Hepatocyte (in vitro differentiated cells): ENCODE measurements at regions not wholly inside any gene's neighbourhood (a gene's known extent, or its start where the extent isn't known, plus 50 kb on each side); places are given as distances from the start of the nearest gene placed in this dataset.

ENCODE experiments used
- DNase-seq: peaks from one replicate; pipeline ENCODE4 v3.0.0-alpha.2; 2016; ENCODE audit warnings: low spot score
- H2AFZ ChIP-seq: fragments of 200-600 bp; sonication (generic); 2 replicates; pipeline ENCODE4 v1.6.0; 2016; ENCODE audit warnings: antibody characterized with exemption, mild to moderate bottlenecking
- H3K27ac ChIP-seq: fragments of 200-600 bp; sonication (generic); 2 replicates; pipeline ENCODE4 v1.5.1; 2016; ENCODE audit warnings: mild to moderate bottlenecking
- H3K27me3 ChIP-seq: fragments of 200-600 bp; sonication (generic); 2 replicates; pipeline ENCODE4 v1.6.1; 2016
- H3K36me3 ChIP-seq: fragments of 200-600 bp; sonication (generic); replicated peaks from 2 replicates; pipeline ENCODE4 v1.5.1; 2016; ENCODE audit warnings: low read depth; ENCODE audit not compliant: insufficient read depth
- H3K4me1 ChIP-seq: fragments of 200-600 bp; sonication (generic); 2 replicates; pipeline ENCODE4 v1.5.1; 2016; ENCODE audit warnings: mild to moderate bottlenecking, moderate library complexity; ENCODE audit not compliant: insufficient read depth
- H3K4me2 ChIP-seq: fragments of 200-600 bp; sonication (generic); 2 replicates; pipeline ENCODE4 v1.6.0; 2016
- H3K4me3 ChIP-seq: fragments of 200-600 bp; sonication (generic); 2 replicates; pipeline ENCODE4 v1.5.1; 2016; ENCODE audit warnings: mild to moderate bottlenecking
- H3K79me2 ChIP-seq: fragments of 200-600 bp; sonication (generic); 2 replicates; pipeline ENCODE4 v1.6.0; 2017; ENCODE audit warnings: mild to moderate bottlenecking
- H3K9me2 ChIP-seq: fragments of 200-600 bp; sonication (generic); replicated peaks from 2 replicates; pipeline ENCODE4 v1.6.0; 2017; ENCODE audit warnings: mild to moderate bottlenecking; ENCODE audit not compliant: insufficient read depth
- H3K9me3 ChIP-seq: fragments of 200-600 bp; sonication (generic); 2 replicates; pipeline ENCODE4 v1.5.1; 2016; ENCODE audit warnings: low read depth, mild to moderate bottlenecking
- H4K20me1 ChIP-seq: fragments of 200-600 bp; sonication (generic); 2 replicates; pipeline ENCODE4 v1.6.0; 2016; ENCODE audit warnings: mild to moderate bottlenecking; ENCODE audit not compliant: insufficient read depth, poor library complexity, severe bottlenecking
- CTCF ChIP-seq: fragments of 200-600 bp; sonication (generic); IDR thresholded peaks from 2 replicates; pipeline ENCODE4 v1.5.1; 2016; ENCODE audit warnings: antibody characterized with exemption, mild to moderate bottlenecking; ENCODE audit not compliant: poor library complexity
- EZH2 ChIP-seq: fragments of 200-600 bp; sonication (generic); IDR thresholded peaks from 2 replicates; pipeline ENCODE4 v1.6.1; 2016; ENCODE audit warnings: antibody characterized with exemption, mild to moderate bottlenecking, borderline replicate concordance
- EZH2phosphoT487 ChIP-seq: fragments of 200-600 bp; sonication (generic); IDR thresholded peaks from one replicate; pipeline ENCODE4 v1.6.1; 2018; ENCODE audit warnings: antibody characterized with exemption, mild to moderate bottlenecking, low read depth, moderate library complexity; ENCODE audit not compliant: unreplicated experiment, severe bottlenecking
- WGBS: methylation state at CpG from one replicate; pipeline ENCODE4 v1.1.6; 2016; ENCODE audit warnings: low lambda C conversion rate; ENCODE audit errors: missing lambda C conversion rate; 5-methylcytosine and 5-hydroxymethylcytosine counted together

GRCh38 chr3:139285691-139286090 lies 58.1 kb upstream of the MRPS22 start:
- TF ChIP-seq EZH2phosphoT487, result no peak
- no peak for TF ChIP-seq EZH2
- TF ChIP-seq CTCF, result no peak
- no peaks in the 10 kb centered on the region for H3K36me3 ChIP-seq
- H3K4me3 ChIP-seq, result no peak overlapping the region
- H3K79me2 ChIP-seq, result no peaks in the 10 kb centered on the region
- H3K27me3 ChIP-seq, result no peaks in the 10 kb centered on the region
- no peaks in the 10 kb centered on the region for H4K20me1 ChIP-seq
- no peak for DNase-seq
- H3K4me1 ChIP-seq, result peaks cover 3% of the 10 kb centered on the region
- no peak overlapping the region for H3K27ac ChIP-seq
- H3K4me2 ChIP-seq, result no peak overlapping the region
- 63% methylated on average over 2 of the region's 2 CpGs for WGBS
- no peaks in the 10 kb centered on the region for H3K9me3 ChIP-seq
- H2AFZ ChIP-seq, result no peak overlapping the region
- H3K9me2 ChIP-seq, result no peaks in the 10 kb centered on the region

GRCh38 chr3:139286241-139286640 lies 57.6 kb upstream of the MRPS22 start:
- Histone ChIP-seq H3K27me3 (no peaks in the 10 kb centered on the region), H3K4me2 (no peak overlapping the region), H2AFZ (no peak overlapping the region), H3K27ac (no peak overlapping the region), H3K4me1 (peaks cover 3% of the 10 kb centered on the region), H4K20me1 (no peaks in the 10 kb centered on the region), H3K36me3 (no peaks in the 10 kb centered on the region), H3K9me3 (no peaks in the 10 kb centered on the region), H3K4me3 (no peak overlapping the region), H3K79me2 (no peaks in the 10 kb centered on the region), H3K9me2 (no peaks in the 10 kb centered on the region)
- DNase-seq, result no peak
- WGBS, result 81% methylated on average over 5 of the region's 5 CpGs
- TF ChIP-seq EZH2phosphoT487 (no peak), CTCF (no peak), EZH2 (no peak)

- TF ChIP-seq EZH2 (no peak), CTCF (no peak), EZH2phosphoT487 (no peak)
- H3K4me1 ChIP-seq, result peaks cover 3% of the 10 kb centered on the region
- H3K27me3 ChIP-seq, result no peaks in the 10 kb centered on the region
- WGBS, result 68% methylated on average over 5 of the region's 7 CpGs
- H3K27ac ChIP-seq, result no peak overlapping the region
- H4K20me1 ChIP-seq, result no peaks in the 10 kb centered on the region
- DNase-seq, result no peak
- no peaks in the 10 kb centered on the region for H3K9me2 ChIP-seq
- H3K36me3 ChIP-seq, result no peaks in the 10 kb centered on the region
- no peak overlapping the region for H2AFZ ChIP-seq
- H3K9me3 ChIP-seq, result no peaks in the 10 kb centered on the region
- H3K4me2 ChIP-seq, result no peak overlapping the region
- no peaks in the 10 kb centered on the region for H3K79me2 ChIP-seq
- no peak overlapping the region for H3K4me3 ChIP-seq
Observed at GRCh38 chr3:139286825-139287224, 57.0 kb upstream of the MRPS22 start.

GRCh38 chr3:139287557-139287956 lies 56.3 kb upstream of the MRPS22 start:
- no peak for TF ChIP-seq EZH2phosphoT487
- TF ChIP-seq EZH2, result no peak
- no peak for TF ChIP-seq CTCF
- Histone ChIP-seq H3K9me3 (no peaks in the 10 kb centered on the region), H3K4me3 (no peak overlapping the region), H3K27me3 (no peaks in the 10 kb centered on the region), H3K4me1 (peaks cover 7% of the 10 kb centered on the region), H3K27ac (no peak overlapping the region), H4K20me1 (no peaks in the 10 kb centered on the region), H3K79me2 (no peaks in the 10 kb centered on the region), H3K9me2 (no peaks in the 10 kb centered on the region), H3K36me3 (no peaks in the 10 kb centered on the region), H2AFZ (no peak overlapping the region), H3K4me2 (no peak overlapping the region)
- WGBS, result 89% methylated on average over 4 of the region's 4 CpGs
- no peak for DNase-seq
